GM12873 (cell line): ENCODE measurements at regions not wholly inside any gene's neighbourhood (a gene's known extent, or its start where the extent isn't known, plus 50 kb on each side); places are given as distances from the start of the nearest gene placed in this dataset.

ENCODE experiments used
- TF ChIP-seq, protein P1 (sequence below): IDR thresholded peaks from 2 replicates; pipeline ENCODE4 v1.5.1; 2012; ENCODE audit warnings: low read depth, mild to moderate bottlenecking, moderate library complexity, low read length, control low read depth; ENCODE audit not compliant: insufficient read depth; ENCODE audit errors: missing control alignments

GRCh38 chr7:49294611-49295010 is 370.3 kb downstream of the CDC14C start:
- TF ChIP-seq, protein P1, sequence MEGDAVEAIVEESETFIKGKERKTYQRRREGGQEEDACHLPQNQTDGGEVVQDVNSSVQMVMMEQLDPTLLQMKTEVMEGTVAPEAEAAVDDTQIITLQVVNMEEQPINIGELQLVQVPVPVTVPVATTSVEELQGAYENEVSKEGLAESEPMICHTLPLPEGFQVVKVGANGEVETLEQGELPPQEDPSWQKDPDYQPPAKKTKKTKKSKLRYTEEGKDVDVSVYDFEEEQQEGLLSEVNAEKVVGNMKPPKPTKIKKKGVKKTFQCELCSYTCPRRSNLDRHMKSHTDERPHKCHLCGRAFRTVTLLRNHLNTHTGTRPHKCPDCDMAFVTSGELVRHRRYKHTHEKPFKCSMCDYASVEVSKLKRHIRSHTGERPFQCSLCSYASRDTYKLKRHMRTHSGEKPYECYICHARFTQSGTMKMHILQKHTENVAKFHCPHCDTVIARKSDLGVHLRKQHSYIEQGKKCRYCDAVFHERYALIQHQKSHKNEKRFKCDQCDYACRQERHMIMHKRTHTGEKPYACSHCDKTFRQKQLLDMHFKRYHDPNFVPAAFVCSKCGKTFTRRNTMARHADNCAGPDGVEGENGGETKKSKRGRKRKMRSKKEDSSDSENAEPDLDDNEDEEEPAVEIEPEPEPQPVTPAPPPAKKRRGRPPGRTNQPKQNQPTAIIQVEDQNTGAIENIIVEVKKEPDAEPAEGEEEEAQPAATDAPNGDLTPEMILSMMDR, result no peak

DNA sequence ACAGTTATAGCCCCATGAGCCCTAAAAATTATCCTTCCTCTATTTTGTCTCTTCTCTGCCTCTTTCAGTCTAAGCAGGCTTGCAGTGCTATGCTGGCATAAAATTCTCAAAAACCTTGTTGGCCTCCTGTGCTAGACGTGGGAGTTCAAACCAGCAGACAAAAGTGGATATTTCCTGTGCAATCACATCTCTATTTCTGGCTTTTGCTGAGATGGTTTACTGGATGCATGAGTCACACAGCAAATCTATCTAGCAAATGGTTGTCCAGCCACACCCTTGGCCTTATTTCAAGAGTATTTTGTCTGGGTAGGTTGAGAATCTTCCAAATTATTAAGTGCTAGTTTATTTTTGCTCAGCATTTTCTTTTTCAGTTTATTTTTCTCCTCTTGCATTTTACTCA is 370.8 kb downstream of the CDC14C start:
- TF ChIP-seq, protein P1, result no peak

DNA sequence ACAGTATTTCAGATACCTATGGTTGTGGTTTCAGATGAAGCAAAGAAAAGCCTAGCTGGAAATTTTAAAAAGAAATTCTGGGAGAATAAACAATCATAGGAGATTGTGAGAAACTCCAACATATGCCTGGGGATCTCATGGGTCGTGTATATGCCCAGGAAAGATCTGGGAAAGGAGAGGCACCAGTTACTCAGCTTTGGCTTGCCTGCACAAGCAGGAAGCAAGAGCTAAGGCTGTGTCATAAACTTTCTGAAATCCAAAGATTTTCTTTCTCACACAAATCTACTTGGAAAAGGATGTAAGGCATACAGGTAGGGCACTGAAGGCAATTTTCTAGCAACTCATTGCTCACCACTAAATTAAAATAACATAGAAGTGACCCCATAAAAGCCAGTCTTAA is 373.6 kb downstream of the CDC14C start:
- TF ChIP-seq, protein P1, result no peak

DNA sequence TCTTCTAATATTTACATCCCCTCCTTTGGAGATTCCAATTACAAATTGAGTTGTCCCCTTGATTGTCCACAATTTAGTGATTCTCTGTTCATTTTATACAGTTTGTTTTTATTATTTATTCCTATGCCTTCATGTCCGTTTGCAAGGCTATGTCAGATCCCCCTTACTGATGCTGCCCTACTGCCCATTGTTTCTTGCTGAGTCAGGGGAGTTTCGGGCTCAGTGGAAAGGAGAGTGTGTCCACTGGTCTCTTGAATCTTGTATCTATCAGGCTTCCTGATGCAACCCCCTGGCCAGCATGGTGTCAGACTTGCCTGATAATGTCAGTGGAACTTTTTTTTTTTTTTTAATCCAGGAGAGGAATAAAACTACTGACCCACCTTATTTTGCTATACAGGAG is 384.4 kb downstream of the CDC14C start:
- TF ChIP-seq, protein P1, result no peak

DNA sequence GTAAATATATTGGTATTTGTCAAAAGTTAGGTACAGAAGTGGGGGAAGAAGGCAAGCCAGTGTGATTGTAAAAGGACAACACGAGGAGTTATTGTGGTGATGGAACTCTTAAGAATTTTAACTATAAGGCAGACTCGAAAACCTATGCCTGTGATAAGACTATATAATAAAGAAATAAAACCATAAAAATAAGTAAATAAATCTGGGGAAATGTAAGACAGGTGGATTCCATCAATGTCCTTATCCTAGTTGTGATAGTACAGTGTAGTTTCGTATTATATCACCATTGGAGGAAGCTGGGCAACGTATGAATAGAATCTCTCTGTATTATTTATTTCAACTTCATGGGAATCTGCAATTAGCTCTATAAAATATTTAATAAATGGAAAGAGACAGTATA is 395.7 kb downstream of the CDC14C start:
- TF ChIP-seq, protein P1, result no peak

DNA sequence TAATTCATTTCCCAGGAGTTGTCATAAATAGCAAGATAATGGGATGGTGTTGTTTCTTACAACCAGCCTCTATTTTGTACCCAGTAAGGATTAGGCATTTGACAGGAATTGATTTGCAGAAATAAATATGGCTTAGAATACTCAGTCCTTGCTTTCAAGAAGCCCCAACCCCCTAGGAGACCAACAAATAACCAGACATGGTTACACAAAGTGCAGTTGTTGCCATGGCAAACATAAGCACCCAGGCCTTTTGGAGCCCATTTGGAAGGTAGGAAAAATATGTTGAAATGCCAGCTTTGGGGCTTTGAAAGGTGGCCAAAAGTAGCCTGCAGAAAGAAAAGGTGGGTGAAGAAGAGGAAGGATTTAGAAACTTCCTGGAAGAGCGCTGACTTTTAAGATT is 397.5 kb downstream of the CDC14C start:
- TF ChIP-seq, protein P1, result no peak

DNA sequence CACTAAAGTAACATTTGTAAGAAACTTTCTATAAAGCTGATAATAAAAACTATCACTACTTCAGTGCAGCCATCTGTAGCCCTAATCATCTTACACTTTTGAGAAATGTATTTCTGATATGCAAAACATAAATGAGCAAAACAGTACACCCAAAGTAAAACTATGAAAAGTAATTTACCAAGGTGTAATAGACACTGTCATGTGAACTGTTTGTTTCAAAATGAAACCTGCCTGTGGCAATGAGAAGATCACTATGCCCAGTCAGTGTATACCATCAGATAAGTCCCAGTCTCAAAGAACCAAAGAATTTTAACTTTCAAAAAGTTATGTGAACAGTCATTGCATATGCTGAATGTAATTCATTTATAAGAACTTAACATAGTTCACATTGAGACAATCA is 398.1 kb downstream of the CDC14C start:
- TF ChIP-seq, protein P1, result no peak
